ENCODE measurements at regions not wholly inside any gene's neighbourhood (a gene's known extent, or its start where the extent isn't known, plus 50 kb on each side); places are given as distances from the start of the nearest gene placed in this dataset.

DNA sequence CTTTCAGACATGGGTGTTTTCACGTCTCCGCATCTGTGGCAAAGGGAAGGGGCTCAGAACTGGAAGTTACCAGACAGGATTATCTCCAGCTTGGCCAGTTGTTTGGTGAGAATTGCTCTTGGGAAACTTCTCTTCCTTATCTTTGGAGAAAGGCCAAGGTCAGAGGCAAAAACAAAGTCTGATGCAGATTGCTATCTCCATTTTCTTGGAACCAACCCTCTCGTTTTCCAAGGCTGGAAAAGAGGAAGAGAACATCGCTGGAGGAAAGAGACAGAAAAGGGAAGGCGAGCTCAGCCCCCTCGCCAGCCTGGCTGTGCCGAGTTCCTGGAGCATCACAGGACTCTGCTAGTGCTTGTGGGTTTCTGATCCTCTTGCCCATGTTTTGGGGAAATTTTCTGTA, 396.8 kb upstream of the SHH start:
- DNase-seq (no peak), FAIRE-seq (no peak)
- H3K27me3 ChIP-seq (ENCODE audit: control insufficient read depth, insufficient read depth, low read length) = no peaks in the 10 kb centered on the region
- H3K9ac ChIP-seq (ENCODE audit: low read length in 3 of 3) = no peak overlapping the region
- no peaks in the 10 kb centered on the region for H3K9me3 ChIP-seq (ENCODE audit: control insufficient read depth in 2 of 3, insufficient read depth in 1 of 3, low read length in 3 of 3)
- TF ChIP-seq, protein P1, sequence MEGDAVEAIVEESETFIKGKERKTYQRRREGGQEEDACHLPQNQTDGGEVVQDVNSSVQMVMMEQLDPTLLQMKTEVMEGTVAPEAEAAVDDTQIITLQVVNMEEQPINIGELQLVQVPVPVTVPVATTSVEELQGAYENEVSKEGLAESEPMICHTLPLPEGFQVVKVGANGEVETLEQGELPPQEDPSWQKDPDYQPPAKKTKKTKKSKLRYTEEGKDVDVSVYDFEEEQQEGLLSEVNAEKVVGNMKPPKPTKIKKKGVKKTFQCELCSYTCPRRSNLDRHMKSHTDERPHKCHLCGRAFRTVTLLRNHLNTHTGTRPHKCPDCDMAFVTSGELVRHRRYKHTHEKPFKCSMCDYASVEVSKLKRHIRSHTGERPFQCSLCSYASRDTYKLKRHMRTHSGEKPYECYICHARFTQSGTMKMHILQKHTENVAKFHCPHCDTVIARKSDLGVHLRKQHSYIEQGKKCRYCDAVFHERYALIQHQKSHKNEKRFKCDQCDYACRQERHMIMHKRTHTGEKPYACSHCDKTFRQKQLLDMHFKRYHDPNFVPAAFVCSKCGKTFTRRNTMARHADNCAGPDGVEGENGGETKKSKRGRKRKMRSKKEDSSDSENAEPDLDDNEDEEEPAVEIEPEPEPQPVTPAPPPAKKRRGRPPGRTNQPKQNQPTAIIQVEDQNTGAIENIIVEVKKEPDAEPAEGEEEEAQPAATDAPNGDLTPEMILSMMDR (IDR thresholded peaks at IDR 0.05; ENCODE audit: borderline replicate concordance, extremely low read depth, insufficient read depth) = no peak
- H3K4me1 ChIP-seq (ENCODE audit: control insufficient read depth in 2 of 3, insufficient read depth in 2 of 3, low read depth in 1 of 3, low read length in 3 of 3) = no peaks in the 10 kb centered on the region
- no peaks in the 10 kb centered on the region for H3K36me3 ChIP-seq (ENCODE audit: control insufficient read depth in 2 of 3, insufficient read depth in 3 of 3, low read length in 3 of 3)
- intact Hi-C loops (cut with DNase I) = no loop called here
- H3K27ac ChIP-seq (ENCODE audit: low read depth in 2 of 2, low read length in 2 of 2) = no peak overlapping the region
- no peak overlapping the region for H3K4me3 ChIP-seq (ENCODE audit: low read length in 3 of 3)

GRCh38 chr7:156207306-156207705, 395.0 kb upstream of the SHH start:
- Histone ChIP-seq H3K9ac (ENCODE audit: low read length in 3 of 3) (no peak overlapping the region), H3K9me3 (ENCODE audit: control insufficient read depth in 2 of 3, insufficient read depth in 1 of 3, low read length in 3 of 3) (no peaks in the 10 kb centered on the region), H3K27ac (ENCODE audit: low read depth in 2 of 2, low read length in 2 of 2) (no peak overlapping the region), H3K36me3 (ENCODE audit: control insufficient read depth in 2 of 3, insufficient read depth in 3 of 3, low read length in 3 of 3) (no peaks in the 10 kb centered on the region), H3K27me3 (ENCODE audit: control insufficient read depth, insufficient read depth, low read length) (no peaks in the 10 kb centered on the region), H3K4me3 (ENCODE audit: low read length in 3 of 3) (no peak overlapping the region), H3K4me1 (ENCODE audit: control insufficient read depth in 2 of 3, insufficient read depth in 2 of 3, low read depth in 1 of 3, low read length in 3 of 3) (no peaks in the 10 kb centered on the region)
- intact Hi-C loops (cut with DNase I) = no loop called here
- no peak for FAIRE-seq
- TF ChIP-seq, protein P1 (IDR thresholded peaks at IDR 0.05; ENCODE audit: borderline replicate concordance, extremely low read depth, insufficient read depth) = no peak
- no peak for DNase-seq

DNA sequence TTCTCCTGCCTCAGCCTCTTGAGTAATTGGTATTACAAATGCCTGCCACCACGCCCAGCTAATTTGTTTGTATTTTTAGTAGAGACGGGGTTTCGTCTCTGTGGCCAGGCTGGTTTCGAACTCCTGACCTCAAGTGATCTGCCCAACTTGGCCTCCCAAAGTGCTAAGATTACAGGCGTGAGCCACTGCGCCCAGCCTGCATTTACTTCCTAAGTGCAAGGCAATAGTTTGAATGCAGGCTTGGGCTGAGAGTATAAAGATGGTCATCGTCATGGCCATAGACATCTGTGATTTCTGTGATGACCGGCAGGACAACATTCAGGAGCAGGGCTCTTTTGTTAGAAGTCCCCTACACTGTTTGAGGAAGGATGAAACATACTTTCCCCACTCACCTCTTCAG, 393.9 kb upstream of the SHH start:
- Histone ChIP-seq H3K9me3 (ENCODE audit: control insufficient read depth in 2 of 3, insufficient read depth in 1 of 3, low read length in 3 of 3) (no peaks in the 10 kb centered on the region), H3K9ac (ENCODE audit: low read length in 3 of 3) (no peak overlapping the region), H3K4me3 (ENCODE audit: low read length in 3 of 3) (no peak overlapping the region), H3K27ac (ENCODE audit: low read depth in 2 of 2, low read length in 2 of 2) (no peak overlapping the region), H3K36me3 (ENCODE audit: control insufficient read depth in 2 of 3, insufficient read depth in 3 of 3, low read length in 3 of 3) (no peaks in the 10 kb centered on the region), H3K4me1 (ENCODE audit: control insufficient read depth in 2 of 3, insufficient read depth in 2 of 3, low read depth in 1 of 3, low read length in 3 of 3) (no peaks in the 10 kb centered on the region), H3K27me3 (ENCODE audit: control insufficient read depth, insufficient read depth, low read length) (no peaks in the 10 kb centered on the region)
- DNase-seq (no peak), FAIRE-seq (no peak)
- intact Hi-C loops (cut with DNase I) = no loop called here
- TF ChIP-seq, protein P1 (IDR thresholded peaks at IDR 0.05; ENCODE audit: borderline replicate concordance, extremely low read depth, insufficient read depth) = no peak

GRCh38 chr7:156204820-156205219, 392.6 kb upstream of the SHH start:
- intact Hi-C loops (cut with DNase I) = no loop called here
- Histone ChIP-seq H3K4me3 (ENCODE audit: low read length in 3 of 3) (no peak overlapping the region), H3K27me3 (ENCODE audit: control insufficient read depth, insufficient read depth, low read length) (no peaks in the 10 kb centered on the region), H3K4me1 (ENCODE audit: control insufficient read depth in 2 of 3, insufficient read depth in 2 of 3, low read depth in 1 of 3, low read length in 3 of 3) (no peaks in the 10 kb centered on the region), H3K9ac (ENCODE audit: low read length in 3 of 3) (no peak overlapping the region), H3K9me3 (ENCODE audit: control insufficient read depth in 2 of 3, insufficient read depth in 1 of 3, low read length in 3 of 3) (no peaks in the 10 kb centered on the region), H3K27ac (ENCODE audit: low read depth in 2 of 2, low read length in 2 of 2) (no peak overlapping the region), H3K36me3 (ENCODE audit: control insufficient read depth in 2 of 3, insufficient read depth in 3 of 3, low read length in 3 of 3) (no peaks in the 10 kb centered on the region)
- no peak for FAIRE-seq
- TF ChIP-seq, protein P1 (IDR thresholded peaks at IDR 0.05; ENCODE audit: borderline replicate concordance, extremely low read depth, insufficient read depth) = no peak
- no peak for DNase-seq

Data from kidney (tissue), 13 donors.